ENCODE measurements at regions not wholly inside any gene's neighbourhood (a gene's known extent, or its start where the extent isn't known, plus 50 kb on each side); places are given as distances from the start of the nearest gene placed in this dataset.

- no peak for TF ChIP-seq GATA2 (IDR thresholded peaks at IDR 0.05; ENCODE audit: low read depth, low read length)
- no peak for TF ChIP-seq GATA3 (IDR thresholded peaks at IDR 0.05; ENCODE audit: low read depth, low read length)
Measured at GRCh38 chr6:92777146-92777740, 642.1 kb downstream of the EPHA7 start.

DNA sequence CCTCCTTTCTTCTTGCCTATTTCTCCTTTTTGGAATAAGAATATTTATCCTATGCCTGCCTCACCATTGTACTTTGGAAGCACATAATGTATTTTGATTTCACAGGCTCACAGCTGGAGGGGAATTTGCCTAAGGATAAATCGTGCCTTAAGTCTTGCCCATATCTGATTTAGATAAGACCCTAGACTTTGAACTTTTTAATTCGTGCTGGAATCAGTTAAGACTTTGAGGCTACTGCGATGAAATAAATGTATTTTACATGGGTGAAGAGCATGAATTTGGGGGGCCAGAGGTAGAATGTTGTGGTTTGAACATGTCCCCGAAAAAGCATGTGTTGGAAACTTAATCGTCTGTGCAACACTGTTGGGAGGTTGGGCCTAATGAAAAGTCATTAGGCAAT, 648.8 kb downstream of the EPHA7 start:
- no peak for TF ChIP-seq GATA3 (IDR thresholded peaks at IDR 0.05; ENCODE audit: low read depth, low read length)
- no peak for TF ChIP-seq GATA2 (IDR thresholded peaks at IDR 0.05; ENCODE audit: low read depth, low read length)

GRCh38 chr6:92767101-92767500, 652.3 kb downstream of the EPHA7 start:
- TF ChIP-seq GATA2 (IDR thresholded peaks at IDR 0.05; ENCODE audit: low read depth, low read length) (no peak), GATA3 (IDR thresholded peaks at IDR 0.05; ENCODE audit: low read depth, low read length) (no peak)

DNA sequence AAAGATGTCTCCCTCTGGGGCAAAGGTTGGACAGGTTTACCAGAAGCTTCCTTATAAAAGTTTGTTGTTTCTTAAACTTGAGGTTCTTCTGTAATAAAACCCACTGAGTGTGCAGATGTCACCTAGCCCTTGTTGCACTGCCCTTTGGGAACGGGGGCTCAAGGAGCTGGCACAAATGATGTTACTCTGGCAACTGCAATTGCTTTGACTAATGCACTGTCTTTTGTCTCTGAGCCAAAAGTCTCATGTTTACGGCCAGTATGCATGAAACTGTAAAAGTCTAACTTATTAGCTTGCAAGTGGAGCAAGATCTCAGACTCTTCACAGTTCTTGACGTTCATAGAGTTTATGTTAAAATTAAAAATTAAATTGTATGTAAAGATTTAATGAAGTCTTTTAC, 655.7 kb downstream of the EPHA7 start:
- TF ChIP-seq GATA3 (IDR thresholded peaks at IDR 0.05; ENCODE audit: low read depth, low read length) (no peak), GATA2 (IDR thresholded peaks at IDR 0.05; ENCODE audit: low read depth, low read length) (no peak)

DNA sequence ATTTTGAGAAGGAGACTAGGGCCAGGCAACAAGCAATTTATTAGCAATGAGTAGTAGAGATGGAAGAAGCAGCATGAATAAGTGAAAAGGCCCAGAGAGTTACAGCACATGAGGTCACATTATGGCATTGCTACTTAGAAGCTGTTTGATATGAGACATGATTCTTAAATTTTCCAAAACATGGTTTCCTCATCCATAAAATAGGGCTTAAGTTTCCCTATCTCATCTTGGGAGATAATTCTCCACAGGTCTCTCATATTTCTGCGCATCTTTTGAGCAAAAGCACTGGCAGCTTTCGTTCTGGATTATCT, 656.1 kb downstream of the EPHA7 start:
- TF ChIP-seq GATA2 (IDR thresholded peaks at IDR 0.05; ENCODE audit: low read depth, low read length) (no peak), GATA3 (IDR thresholded peaks at IDR 0.05; ENCODE audit: low read depth, low read length) (no peak)

- no peak for TF ChIP-seq GATA2 (IDR thresholded peaks at IDR 0.05; ENCODE audit: low read depth, low read length)
- TF ChIP-seq GATA3 (IDR thresholded peaks at IDR 0.05; ENCODE audit: low read depth, low read length), result no peak
Measured at GRCh38 chr6:92762443-92763273, 656.7 kb downstream of the EPHA7 start.

DNA sequence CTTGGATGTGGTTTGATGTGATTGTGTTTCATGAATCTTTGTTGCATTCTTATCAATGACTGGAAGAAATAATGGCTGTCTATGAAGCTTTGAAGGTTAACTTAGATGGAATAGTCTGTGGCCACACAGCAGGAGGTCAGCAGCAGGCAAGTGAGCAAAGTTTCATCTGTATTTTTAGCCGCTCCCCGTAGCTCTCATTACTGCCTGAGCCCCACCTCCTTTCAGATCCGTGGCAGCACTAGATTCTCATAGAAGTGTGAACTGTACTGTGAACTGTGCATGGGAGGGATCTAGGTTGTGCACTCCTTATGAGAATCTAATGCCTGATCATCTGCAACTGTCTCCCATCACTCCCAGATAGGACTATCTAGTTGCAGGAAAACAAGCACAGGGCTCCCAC, 660.2 kb downstream of the EPHA7 start:
- TF ChIP-seq GATA2 (IDR thresholded peaks at IDR 0.05; ENCODE audit: low read depth, low read length) (no peak), GATA3 (IDR thresholded peaks at IDR 0.05; ENCODE audit: low read depth, low read length) (no peak)

- TF ChIP-seq GATA3 (IDR thresholded peaks at IDR 0.05; ENCODE audit: low read depth, low read length), result no peak
- no peak for TF ChIP-seq GATA2 (IDR thresholded peaks at IDR 0.05; ENCODE audit: low read depth, low read length)
Measured at GRCh38 chr6:92757925-92758324, 661.4 kb downstream of the EPHA7 start.

GRCh38 chr6:92756912-92757311, 662.4 kb downstream of the EPHA7 start:
- TF ChIP-seq GATA3 (IDR thresholded peaks at IDR 0.05; ENCODE audit: low read depth, low read length) (no peak), GATA2 (IDR thresholded peaks at IDR 0.05; ENCODE audit: low read depth, low read length) (no peak)

GRCh38 chr6:92753956-92754355, 665.4 kb downstream of the EPHA7 start:
- TF ChIP-seq GATA3 (IDR thresholded peaks at IDR 0.05; ENCODE audit: low read depth, low read length) (no peak), GATA2 (IDR thresholded peaks at IDR 0.05; ENCODE audit: low read depth, low read length) (no peak)

GRCh38 chr6:92752114-92752513, 667.2 kb downstream of the EPHA7 start:
- TF ChIP-seq GATA3 (IDR thresholded peaks at IDR 0.05; ENCODE audit: low read depth, low read length), result no peak
- no peak for TF ChIP-seq GATA2 (IDR thresholded peaks at IDR 0.05; ENCODE audit: low read depth, low read length)

GRCh38 chr6:92748131-92748530, 671.2 kb downstream of the EPHA7 start:
- no peak for TF ChIP-seq GATA3 (IDR thresholded peaks at IDR 0.05; ENCODE audit: low read depth, low read length)
- TF ChIP-seq GATA2 (IDR thresholded peaks at IDR 0.05; ENCODE audit: low read depth, low read length), result no peak

DNA sequence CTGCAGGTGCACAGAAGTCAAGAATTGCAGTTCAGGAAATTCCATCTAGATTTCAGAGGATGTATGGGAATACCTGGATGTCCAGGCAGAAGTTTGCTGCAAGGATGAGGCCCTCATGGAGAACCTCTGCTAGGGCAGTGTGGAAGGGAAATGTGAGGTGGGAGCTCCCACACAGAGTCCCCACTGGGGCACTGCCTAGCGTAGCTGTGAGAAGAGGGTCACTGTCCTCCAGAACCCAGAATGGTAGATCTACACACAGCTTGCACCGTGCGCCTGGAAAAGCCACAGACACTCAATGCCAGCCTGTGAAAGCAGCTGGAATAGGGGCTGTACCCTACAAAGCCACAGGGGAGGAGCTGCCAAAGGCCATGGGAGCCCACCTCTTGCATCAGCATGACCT, 681.4 kb downstream of the EPHA7 start:
- TF ChIP-seq GATA3 (IDR thresholded peaks at IDR 0.05; ENCODE audit: low read depth, low read length) (no peak), GATA2 (IDR thresholded peaks at IDR 0.05; ENCODE audit: low read depth, low read length) (no peak)

DNA sequence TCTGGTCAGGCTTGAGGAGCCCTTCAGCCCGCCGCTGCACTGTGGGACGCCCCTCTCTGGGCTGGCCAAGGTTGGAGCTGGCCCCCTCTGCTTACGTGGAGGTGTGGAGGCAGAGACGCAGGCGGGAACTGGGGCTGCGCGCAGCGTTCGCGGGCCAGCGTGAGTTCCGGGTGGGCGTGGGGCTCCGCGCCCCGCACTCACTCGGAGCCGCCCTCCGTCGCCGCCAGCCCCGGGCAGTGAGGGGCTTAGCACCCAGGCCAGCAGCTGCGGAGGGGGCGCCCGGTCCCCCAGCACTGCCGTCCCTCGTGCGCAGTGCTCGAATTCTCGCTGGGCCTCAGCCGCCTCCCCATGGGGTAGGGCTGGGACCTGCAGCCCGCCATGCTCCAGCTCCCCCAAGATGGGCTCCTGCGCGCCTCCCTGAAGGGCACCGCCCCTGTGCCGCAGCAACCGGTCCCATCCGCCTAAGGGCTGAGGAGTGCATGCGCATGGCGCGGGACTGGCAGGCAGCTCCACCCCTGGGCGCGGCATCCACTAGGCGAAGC, 695.9 kb downstream of the EPHA7 start:
- TF ChIP-seq GATA2 (IDR thresholded peaks at IDR 0.05; ENCODE audit: low read depth, low read length) (no peak), GATA3 (IDR thresholded peaks at IDR 0.05; ENCODE audit: low read depth, low read length) (no peak)

DNA sequence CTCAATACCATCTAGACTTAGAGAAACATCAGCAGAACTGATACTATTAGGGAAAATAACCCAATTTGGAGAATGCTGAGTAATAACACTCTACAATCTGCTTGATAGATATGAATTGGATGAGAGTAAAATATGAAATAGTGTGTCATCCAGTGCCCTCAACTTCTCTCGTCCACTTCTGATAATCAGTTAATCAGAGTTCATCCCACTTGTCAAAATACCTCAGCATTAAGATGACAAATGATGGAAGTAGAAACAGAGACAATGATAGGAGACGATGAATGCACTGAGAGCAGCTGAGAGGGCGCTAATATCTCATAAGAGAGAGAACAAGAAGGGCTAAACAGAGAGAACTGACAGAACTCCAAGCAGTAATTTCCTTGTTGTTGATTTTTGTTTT, 699.6 kb downstream of the EPHA7 start:
- TF ChIP-seq GATA3 (IDR thresholded peaks at IDR 0.05; ENCODE audit: low read depth, low read length), result no peak
- TF ChIP-seq GATA2 (IDR thresholded peaks at IDR 0.05; ENCODE audit: low read depth, low read length), result no peak
